Tibial artery (tissue), 4 donors: ENCODE measurements at regions not wholly inside any gene's neighbourhood (a gene's known extent, or its start where the extent isn't known, plus 50 kb on each side); places are given as distances from the start of the nearest gene placed in this dataset.

Experiments used
- DNase-seq, 2 donors: peaks; one replicate each; pipeline ENCODE4 v3.0.0-alpha.2; 2019
- H3K27ac ChIP-seq, 2 donors: fragments of 200-600 bp; sonication (generic) in 1 of 2; 1 replicate in 1 of 2; 2 replicates in 1 of 2; pipeline ENCODE4 v1.5.1; 2018 to 2019; ENCODE audit warnings: mild to moderate bottlenecking in 1 of 2
- H3K27me3 ChIP-seq, 2 donors: fragments of 200-600 bp; sonication (generic) in 1 of 2; one replicate each; pipeline versions ENCODE4 v1.5.1 to v1.6.0; 2016 to 2019
- H3K36me3 ChIP-seq, 3 donors: fragments of 200-600 bp; sonication (generic) in 2 of 3; one replicate each; pipeline ENCODE4 v1.5.1; 2016 to 2019; ENCODE audit warnings: mild to moderate bottlenecking in 2 of 3
- H3K4me1 ChIP-seq, 4 donors: fragments of 200-600 bp; sonication (generic) in 2 of 4; 1 replicate in 3 of 4; 2 replicates in 1 of 4; pipeline ENCODE4 v1.5.1; 2016 to 2019
- H3K4me3 ChIP-seq, 2 donors: fragments of 200-600 bp; sonication (generic) in 1 of 2; 1 replicate in 1 of 2; 2 replicates in 1 of 2; pipeline ENCODE4 v1.5.1; 2018 to 2019; ENCODE audit warnings: mild to moderate bottlenecking in 2 of 2
- H3K9me3 ChIP-seq, 3 donors: fragments of 200-600 bp; sonication (generic) in 1 of 3; one replicate each; pipeline ENCODE4 v1.5.1; 2016 to 2019
- intact Hi-C: fragments of 100-400 bp; cut with DNase I; formaldehyde crosslinking; loops from one replicate; pipeline ENCODE4 v1.15.0; 2023; ENCODE audit warnings: low total_unique reads
- TF ChIP-seq, protein P1 (sequence below), 2 experiments: fragments of 200-600 bp in 1 of 2; fragments of 450-650 bp in 1 of 2; IDR thresholded peaks; one replicate each; pipeline ENCODE4 v1.5.1; 2017 to 2019; ENCODE audit warnings: antibody characterized with exemption in 2 of 2, mild to moderate bottlenecking in 1 of 2, moderate library complexity in 1 of 2

GRCh38 chr2:6421888-6422287 is 443.8 kb downstream of the CMPK2 start:
- no peak overlapping the region for H3K4me3 ChIP-seq
- DNase-seq, result no peak
- no peaks in the 10 kb centered on the region for H3K9me3 ChIP-seq
- H3K36me3 ChIP-seq, result no peaks in the 10 kb centered on the region
- intact Hi-C loops, result no loop called here
- no peaks in the 10 kb centered on the region for H3K4me1 ChIP-seq
- no peaks in the 10 kb centered on the region for H3K27me3 ChIP-seq
- H3K27ac ChIP-seq, result no peak overlapping the region
- TF ChIP-seq, protein P1, sequence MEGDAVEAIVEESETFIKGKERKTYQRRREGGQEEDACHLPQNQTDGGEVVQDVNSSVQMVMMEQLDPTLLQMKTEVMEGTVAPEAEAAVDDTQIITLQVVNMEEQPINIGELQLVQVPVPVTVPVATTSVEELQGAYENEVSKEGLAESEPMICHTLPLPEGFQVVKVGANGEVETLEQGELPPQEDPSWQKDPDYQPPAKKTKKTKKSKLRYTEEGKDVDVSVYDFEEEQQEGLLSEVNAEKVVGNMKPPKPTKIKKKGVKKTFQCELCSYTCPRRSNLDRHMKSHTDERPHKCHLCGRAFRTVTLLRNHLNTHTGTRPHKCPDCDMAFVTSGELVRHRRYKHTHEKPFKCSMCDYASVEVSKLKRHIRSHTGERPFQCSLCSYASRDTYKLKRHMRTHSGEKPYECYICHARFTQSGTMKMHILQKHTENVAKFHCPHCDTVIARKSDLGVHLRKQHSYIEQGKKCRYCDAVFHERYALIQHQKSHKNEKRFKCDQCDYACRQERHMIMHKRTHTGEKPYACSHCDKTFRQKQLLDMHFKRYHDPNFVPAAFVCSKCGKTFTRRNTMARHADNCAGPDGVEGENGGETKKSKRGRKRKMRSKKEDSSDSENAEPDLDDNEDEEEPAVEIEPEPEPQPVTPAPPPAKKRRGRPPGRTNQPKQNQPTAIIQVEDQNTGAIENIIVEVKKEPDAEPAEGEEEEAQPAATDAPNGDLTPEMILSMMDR (IDR thresholded peaks at IDR 0.05), result no peak

DNA sequence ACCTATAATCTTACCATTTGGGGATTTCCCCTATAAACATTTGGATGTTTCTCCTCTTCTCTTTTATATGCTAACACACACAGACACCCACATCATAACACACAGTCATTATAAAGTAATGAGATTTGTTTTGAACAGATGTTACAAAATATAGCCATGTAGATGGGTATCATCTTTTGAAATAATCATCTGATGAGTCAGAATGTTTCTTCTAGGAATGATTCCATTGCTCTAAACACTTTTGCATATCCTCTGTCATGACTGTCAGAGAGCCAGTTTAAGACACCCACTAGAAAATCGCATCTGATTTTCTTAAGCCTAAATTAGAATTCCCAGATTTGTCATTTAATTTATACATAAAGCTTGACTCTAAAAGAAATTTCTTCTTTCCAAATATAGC is 442.6 kb downstream of the CMPK2 start:
- H3K4me3 ChIP-seq, result no peak overlapping the region
- H3K27ac ChIP-seq, result no peak overlapping the region
- intact Hi-C loops, result no loop called here
- DNase-seq, result no peak
- H3K4me1 ChIP-seq, result no peaks in the 10 kb centered on the region
- no peaks in the 10 kb centered on the region for H3K36me3 ChIP-seq
- H3K27me3 ChIP-seq, result no peaks in the 10 kb centered on the region
- no peaks in the 10 kb centered on the region for H3K9me3 ChIP-seq
- TF ChIP-seq, protein P1 (IDR thresholded peaks at IDR 0.05), result no peak

DNA sequence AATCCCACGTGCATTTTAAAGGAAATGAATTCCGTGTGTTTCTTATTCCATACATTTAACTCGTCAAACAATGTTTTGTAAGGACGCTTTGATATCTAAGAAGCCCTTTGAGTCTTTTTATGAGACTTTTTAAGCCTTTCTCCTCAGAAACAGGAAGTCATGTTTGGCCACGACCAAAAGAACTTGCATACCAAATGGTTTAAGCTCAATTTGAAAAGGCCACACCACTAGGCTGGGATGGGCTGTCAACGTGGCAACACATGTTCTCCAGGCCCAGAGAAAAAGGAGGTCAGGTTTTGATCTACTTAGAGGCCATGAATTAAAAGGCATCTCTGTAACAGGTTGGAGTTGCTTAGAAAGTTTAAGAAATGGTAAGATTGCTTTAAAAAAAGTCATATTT is 441.8 kb downstream of the CMPK2 start:
- intact Hi-C loops, result no loop called here
- Histone ChIP-seq H3K4me3 (no peak overlapping the region), H3K36me3 (no peaks in the 10 kb centered on the region), H3K27me3 (no peaks in the 10 kb centered on the region), H3K4me1 (no peaks in the 10 kb centered on the region), H3K27ac (no peak overlapping the region), H3K9me3 (no peaks in the 10 kb centered on the region)
- DNase-seq, result no peak
- TF ChIP-seq, protein P1 (IDR thresholded peaks at IDR 0.05), result no peak

GRCh38 chr2:6425032-6425431 is 440.7 kb downstream of the CMPK2 start:
- no peak for DNase-seq
- no peak overlapping the region for H3K4me3 ChIP-seq
- no peaks in the 10 kb centered on the region for H3K36me3 ChIP-seq
- H3K27me3 ChIP-seq, result no peaks in the 10 kb centered on the region
- no peak overlapping the region for H3K27ac ChIP-seq
- H3K9me3 ChIP-seq, result no peaks in the 10 kb centered on the region
- TF ChIP-seq, protein P1 (IDR thresholded peaks at IDR 0.05), result no peak
- no peaks in the 10 kb centered on the region for H3K4me1 ChIP-seq
- intact Hi-C loops, result no loop called here

DNA sequence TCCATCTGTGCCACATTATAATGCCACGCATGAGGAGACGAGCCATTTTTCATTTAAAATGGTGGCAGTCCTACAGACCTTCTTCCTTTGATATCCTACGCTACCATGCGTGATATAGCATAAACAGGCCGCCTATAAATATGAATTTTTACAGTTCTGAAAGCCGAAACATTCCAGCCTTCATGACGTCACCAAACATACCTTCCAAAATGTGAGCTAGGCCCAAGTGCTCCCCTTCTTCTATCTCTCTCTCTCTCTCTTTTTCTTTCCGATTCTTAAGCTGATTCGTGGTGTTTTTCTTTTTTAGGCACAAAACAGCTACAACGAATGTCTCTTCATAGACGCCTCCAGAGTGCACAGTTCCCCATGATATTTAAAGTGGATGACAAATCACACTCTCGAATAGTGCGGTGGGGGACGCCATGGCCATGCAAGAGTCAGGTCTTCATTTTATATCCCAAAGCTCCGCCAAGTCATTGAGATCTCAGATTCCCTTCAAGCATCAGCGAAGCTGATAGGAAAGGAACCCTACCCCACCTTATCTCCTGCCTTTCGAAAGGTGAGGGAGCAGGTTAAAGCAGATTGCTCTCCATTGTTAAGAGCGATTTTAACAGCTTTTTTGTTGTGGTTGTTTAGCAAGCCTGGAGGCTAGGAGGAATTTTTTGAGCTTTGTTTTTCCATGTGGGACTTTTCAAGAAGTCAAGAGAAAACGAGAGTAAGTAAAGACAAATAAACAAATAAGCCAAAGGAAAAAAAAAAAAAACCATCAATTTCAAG is 436.3 kb downstream of the CMPK2 start:
- TF ChIP-seq, protein P1 (IDR thresholded peaks at IDR 0.05), result no peak
- Histone ChIP-seq H3K9me3 (peaks cover 0 to 5% (median 0%) of the 10 kb centered on the region in 3 donors), H3K4me3 (no peak overlapping the region)

More for the DNA sequence above, 436.3 kb downstream of the CMPK2 start:
- DNase-seq, result no peak
- H3K27me3 ChIP-seq, result no peaks in the 10 kb centered on the region
- no peak overlapping the region for H3K27ac ChIP-seq
- no peaks in the 10 kb centered on the region for H3K4me1 ChIP-seq
- intact Hi-C loops, result no loop called here
- H3K36me3 ChIP-seq, result no peaks in the 10 kb centered on the region
